KOPT-K1 (cell line): ENCODE measurements at regions not wholly inside any gene's neighbourhood (a gene's known extent, or its start where the extent isn't known, plus 50 kb on each side); places are given as distances from the start of the nearest gene placed in this dataset.
"Not testable (repeated sequence)": the region's sequence is repeated elsewhere in the genome, so short reads cannot be mapped to it uniquely, and the experiment has no call there.

Experiments used
- H3K27ac ChIP-seq: fragments of 200-600 bp; sonication (generic); 2 replicates; pipeline ENCODE4 v1.5.1; 2016; ENCODE audit warnings: antibody characterized with exemption, mild to moderate bottlenecking, low read depth, low read length; ENCODE audit not compliant: poor library complexity, severe bottlenecking
- H3K36me3 ChIP-seq: fragments of 200-600 bp; sonication (generic); 2 replicates; pipeline ENCODE4 v1.5.1; 2017; ENCODE audit warnings: antibody characterized with exemption, mild to moderate bottlenecking, low read length, moderate library complexity; ENCODE audit not compliant: insufficient read depth
- H3K9me3 ChIP-seq: fragments of 200-600 bp; sonication (generic); 2 replicates; pipeline ENCODE4 v1.5.1; 2017; ENCODE audit warnings: antibody characterized with exemption, low read length, mild to moderate bottlenecking; ENCODE audit not compliant: insufficient read depth, poor library complexity, severe bottlenecking

GRCh38 chr18:78482378-78482777, 497.2 kb upstream of the SALL3 start:
- Histone ChIP-seq H3K27ac (no peak overlapping the region), H3K9me3 (no peaks in the 10 kb centered on the region), H3K36me3 (no peaks in the 10 kb centered on the region)

GRCh38 chr18:78487649-78488048, 492.0 kb upstream of the SALL3 start:
- no peak overlapping the region for H3K27ac ChIP-seq

GRCh38 chr18:78492064-78492812, 487.4 kb upstream of the SALL3 start:
- Histone ChIP-seq H3K9me3 (no peaks in the 10 kb centered on the region), H3K36me3 (no peaks in the 10 kb centered on the region), H3K27ac (no peak overlapping the region)

More at GRCh38 chr18:78487649-78488048, 492.0 kb upstream of the SALL3 start:
- H3K36me3 ChIP-seq: no peaks in the 10 kb centered on the region
- no peaks in the 10 kb centered on the region for H3K9me3 ChIP-seq

- H3K9me3 ChIP-seq: no peaks in the 10 kb centered on the region
Measured at GRCh38 chr18:78492813-78493371, 486.7 kb upstream of the SALL3 start.

DNA sequence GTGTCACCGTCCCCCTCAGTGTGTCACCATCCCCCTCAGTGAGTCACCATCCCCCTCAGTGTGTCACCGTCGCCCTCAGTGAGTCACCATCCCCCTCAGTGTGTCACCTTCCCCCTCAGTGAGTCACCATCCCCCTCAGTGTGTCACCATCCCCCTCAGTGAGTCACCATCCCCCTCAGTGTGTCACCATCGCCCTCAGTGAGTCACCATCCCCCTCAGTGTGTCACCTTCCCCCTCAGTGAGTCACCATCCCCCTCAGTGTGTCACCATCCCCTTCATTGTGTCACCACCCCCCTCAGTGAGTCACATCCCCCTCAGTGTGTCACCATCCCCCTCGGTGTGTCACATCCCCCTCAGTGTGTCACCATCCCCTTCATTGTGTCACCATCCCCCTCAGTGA, 486.1 kb upstream of the SALL3 start:
- H3K27ac ChIP-seq, H3K9me3 ChIP-seq, H3K36me3 ChIP-seq: not testable (repeated sequence)

More at GRCh38 chr18:78492813-78493371, 486.7 kb upstream of the SALL3 start:
- H3K36me3 ChIP-seq: no peaks in the 10 kb centered on the region
- no peak overlapping the region for H3K27ac ChIP-seq

GRCh38 chr18:78494204-78495085, 485.2 kb upstream of the SALL3 start:
- Histone ChIP-seq H3K36me3 (no peaks in the 10 kb centered on the region), H3K9me3 (no peaks in the 10 kb centered on the region), H3K27ac (no peak overlapping the region)

DNA sequence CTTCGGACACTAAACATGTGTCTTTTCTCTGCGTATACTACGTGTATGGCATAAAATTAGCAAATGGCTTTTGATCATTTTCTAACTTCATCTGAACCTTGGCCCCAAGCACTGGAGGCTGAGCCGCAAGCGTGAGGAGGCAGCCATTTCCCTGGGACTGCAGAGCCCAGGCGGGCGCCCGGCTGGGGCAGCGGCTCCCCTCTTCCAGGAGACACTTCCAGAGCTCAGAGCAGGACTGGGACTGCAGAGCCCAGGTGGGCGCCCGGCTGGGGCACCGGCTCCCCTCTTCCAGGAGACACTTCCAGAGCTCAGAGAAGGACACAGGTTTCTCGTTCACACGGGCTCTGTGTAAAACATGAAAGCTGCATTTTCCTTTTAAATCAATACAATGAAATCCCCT, 484.1 kb upstream of the SALL3 start:
- no peak overlapping the region for H3K27ac ChIP-seq
- no peaks in the 10 kb centered on the region for H3K36me3 ChIP-seq
- no peaks in the 10 kb centered on the region for H3K9me3 ChIP-seq

DNA sequence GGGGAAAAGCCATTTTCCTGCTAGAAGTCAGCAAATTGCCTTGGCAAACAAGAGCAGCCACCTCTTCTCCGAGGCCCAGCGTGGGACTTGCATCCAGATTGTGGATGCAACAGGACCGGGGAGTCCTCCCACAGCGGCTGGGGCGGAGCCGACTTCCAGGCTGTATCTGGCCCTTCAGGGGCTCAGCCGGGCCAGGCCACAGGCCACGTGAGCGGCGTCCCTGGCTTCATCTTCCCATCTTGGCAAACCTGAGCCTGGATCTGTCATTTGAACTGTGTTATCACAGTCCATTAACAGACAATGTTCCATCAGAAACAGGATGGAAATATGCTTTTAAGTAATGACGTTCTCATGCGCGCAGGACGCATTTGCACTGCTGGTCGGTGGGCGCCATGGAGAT, 483.5 kb upstream of the SALL3 start:
- H3K36me3 ChIP-seq: no peaks in the 10 kb centered on the region
- no peaks in the 10 kb centered on the region for H3K9me3 ChIP-seq
- no peak overlapping the region for H3K27ac ChIP-seq

DNA sequence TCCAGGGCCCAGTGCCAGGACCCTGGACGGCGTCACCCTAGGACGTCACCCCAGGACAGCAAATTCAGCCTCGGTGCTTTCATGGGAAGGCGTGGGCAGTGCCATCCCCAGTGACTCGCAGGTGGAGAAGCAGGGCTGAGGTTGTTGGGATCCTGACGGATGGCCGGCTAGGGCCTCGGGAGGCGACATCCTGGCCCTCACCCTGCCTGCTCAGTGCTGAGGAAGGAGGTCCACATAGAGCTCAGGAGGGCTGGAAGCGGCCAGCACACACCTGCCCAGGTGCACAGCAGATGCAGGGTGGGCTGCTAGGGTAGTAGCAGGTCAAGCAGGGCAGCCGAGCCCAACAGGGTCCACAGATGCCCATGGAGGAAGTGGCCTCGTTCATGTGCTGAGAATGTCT, 482.0 kb upstream of the SALL3 start:
- Histone ChIP-seq H3K36me3 (no peaks in the 10 kb centered on the region), H3K27ac (no peak overlapping the region), H3K9me3 (no peaks in the 10 kb centered on the region)

- Histone ChIP-seq H3K27ac (no peak overlapping the region), H3K36me3 (no peaks in the 10 kb centered on the region), H3K9me3 (peaks cover 13% of the 10 kb centered on the region)
Measured at GRCh38 chr18:78499586-78499985, 480.0 kb upstream of the SALL3 start.

- Histone ChIP-seq H3K9me3 (peaks cover 13% of the 10 kb centered on the region), H3K27ac (no peak overlapping the region), H3K36me3 (no peaks in the 10 kb centered on the region)
Measured at GRCh38 chr18:78501251-78501650, 478.4 kb upstream of the SALL3 start.

DNA sequence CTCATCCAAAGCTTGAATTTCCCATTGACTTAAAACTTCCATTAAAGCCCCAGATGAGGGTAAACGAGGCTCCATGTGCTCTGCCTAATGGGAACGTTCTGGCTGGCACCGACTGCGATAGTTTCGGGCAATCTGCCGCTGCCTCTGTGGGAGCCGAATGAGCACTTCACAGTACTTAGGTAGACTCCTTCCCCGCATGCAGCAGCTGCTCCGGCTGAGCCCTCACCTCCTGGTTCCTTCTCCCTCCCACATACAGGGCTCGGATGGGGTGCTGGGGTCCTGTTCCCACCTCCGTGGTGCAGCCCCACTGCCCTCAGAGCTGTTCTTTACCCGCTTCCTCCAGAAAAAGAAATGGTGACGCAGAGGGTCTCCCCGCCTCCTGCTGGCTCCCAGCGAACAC, 476.5 kb upstream of the SALL3 start:
- H3K9me3 ChIP-seq: peaks cover 13% of the 10 kb centered on the region
- H3K27ac ChIP-seq: no peak overlapping the region
- H3K36me3 ChIP-seq: no peaks in the 10 kb centered on the region

DNA sequence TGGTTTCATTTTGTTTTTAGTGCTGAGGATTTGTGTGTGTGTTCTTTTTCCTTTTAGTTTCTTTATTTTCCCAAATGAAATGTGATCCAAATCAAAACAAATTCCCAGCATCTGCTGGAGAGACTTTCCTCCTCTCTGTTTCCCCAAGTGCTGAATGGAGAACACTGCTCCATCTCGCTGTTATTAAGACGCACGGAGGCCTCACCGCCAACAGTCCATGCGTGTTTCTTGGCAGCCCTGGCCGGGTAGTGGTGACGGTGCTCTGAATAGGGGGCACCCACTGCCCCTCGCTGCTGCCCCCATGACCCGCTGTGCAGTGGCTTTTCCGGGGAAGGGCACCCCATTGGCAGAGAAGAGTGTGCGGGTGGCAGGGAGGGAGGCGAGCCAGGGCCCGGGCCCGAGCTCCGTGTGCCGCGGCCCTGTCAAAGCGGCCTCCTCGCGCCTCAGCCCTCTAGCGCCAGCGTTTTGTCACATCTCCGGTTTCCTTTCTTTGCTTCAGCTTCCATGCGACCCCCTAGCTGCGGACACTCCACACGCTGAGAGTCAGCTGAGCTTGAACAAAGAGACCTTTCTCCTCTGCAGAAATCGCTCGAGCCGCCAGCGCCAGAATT, 473.7 kb upstream of the SALL3 start:
- Histone ChIP-seq H3K9me3 (peaks cover 13% of the 10 kb centered on the region), H3K27ac (no peak overlapping the region)

DNA sequence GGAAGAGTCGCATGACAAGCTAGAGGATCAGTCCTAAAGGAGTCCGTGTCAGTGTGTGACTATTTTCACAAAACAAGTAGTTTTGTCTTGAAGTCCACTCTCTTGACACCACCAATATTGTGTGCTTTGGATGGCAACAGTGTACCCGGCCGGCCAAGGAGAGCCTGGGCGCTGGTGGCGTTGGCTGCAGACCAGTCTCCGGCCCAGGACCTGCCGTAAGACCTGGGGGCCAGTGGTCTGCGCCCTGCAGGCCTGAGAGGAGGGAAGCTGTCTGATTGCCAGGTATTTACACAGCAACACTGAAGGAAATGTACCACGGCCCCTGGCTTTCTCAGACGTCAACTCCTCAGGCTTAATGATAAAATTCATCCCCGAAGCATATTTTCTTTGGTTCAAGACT, 472.4 kb upstream of the SALL3 start:
- no peaks in the 10 kb centered on the region for H3K36me3 ChIP-seq
- peaks cover 13% of the 10 kb centered on the region for H3K9me3 ChIP-seq
- H3K27ac ChIP-seq: no peak overlapping the region

More for the DNA sequence above, 473.7 kb upstream of the SALL3 start:
- no peaks in the 10 kb centered on the region for H3K36me3 ChIP-seq

DNA sequence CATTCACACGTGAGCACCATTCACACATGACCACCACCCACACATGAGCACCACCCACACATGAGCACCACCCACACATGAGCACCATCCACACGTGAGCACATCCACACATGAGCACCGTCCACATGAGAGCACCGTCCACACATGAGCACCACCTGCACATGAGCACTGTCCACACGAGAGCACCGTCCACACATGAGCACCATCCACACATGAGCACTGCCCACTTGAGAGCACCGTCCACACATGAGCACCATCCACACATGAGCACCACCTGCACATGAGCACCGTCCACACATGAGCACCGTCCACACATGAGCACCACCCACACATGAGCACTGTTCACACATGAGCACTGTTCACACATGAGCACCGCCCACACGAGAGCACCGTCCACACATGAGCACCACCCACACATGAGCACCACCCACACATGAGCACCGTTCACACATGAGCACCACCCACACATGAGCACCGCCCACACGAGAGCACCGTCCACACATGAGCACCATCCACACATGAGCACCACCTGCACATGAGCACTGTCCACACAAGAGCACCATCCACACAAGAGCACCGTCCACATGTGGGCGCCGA, 471.3 kb upstream of the SALL3 start:
- not testable (repeated sequence) for H3K36me3 ChIP-seq, H3K9me3 ChIP-seq, H3K27ac ChIP-seq
